ENCODE measurements at regions not wholly inside any gene's neighbourhood (a gene's known extent, or its start where the extent isn't known, plus 50 kb on each side); places are given as distances from the start of the nearest gene placed in this dataset.

GRCh38 chr5:136636001-136636400, 270.7 kb upstream of the TRPC7 start:
- Mint-ChIP-seq H3K4me3 (no peak overlapping the region), H3K27ac (no peak overlapping the region), H3K27me3 (no peaks in the 10 kb centered on the region), H3K9me3 (peaks cover 3% of the 10 kb centered on the region), H3K36me3 (no peaks in the 10 kb centered on the region), H3K4me1 (ENCODE audit: low read depth in 2 of 2) (no peaks in the 10 kb centered on the region)
- ATAC-seq (no peak), DNase-seq (ENCODE audit: low spot score) (no peak)

- Mint-ChIP-seq H3K4me1 (ENCODE audit: low read depth in 2 of 2) (no peaks in the 10 kb centered on the region), H3K27me3 (no peaks in the 10 kb centered on the region), H3K4me3 (no peak overlapping the region), H3K36me3 (no peaks in the 10 kb centered on the region), H3K27ac (no peak overlapping the region), H3K9me3 (peaks cover 7% of the 10 kb centered on the region)
- DNase-seq (ENCODE audit: low spot score) (no peak), ATAC-seq (no peak)
These were observed 265.8 kb upstream of the TRPC7 start for GRCh38 chr5:136631186-136631585.

- peak in 1 of 2 donors; percentile 48 for ATAC-seq
- H3K4me1 Mint-ChIP-seq (ENCODE audit: low read depth in 2 of 2): no peaks in the 10 kb centered on the region
- no peaks in the 10 kb centered on the region for H3K27me3 Mint-ChIP-seq
- peaks cover 7% of the 10 kb centered on the region for H3K9me3 Mint-ChIP-seq
- no peak overlapping the region for H3K27ac Mint-ChIP-seq
- DNase-seq (ENCODE audit: low spot score): no peak
- H3K36me3 Mint-ChIP-seq: no peaks in the 10 kb centered on the region
- no peak overlapping the region for H3K4me3 Mint-ChIP-seq
These were observed 263.9 kb upstream of the TRPC7 start for GRCh38 chr5:136629125-136629792.

DNA sequence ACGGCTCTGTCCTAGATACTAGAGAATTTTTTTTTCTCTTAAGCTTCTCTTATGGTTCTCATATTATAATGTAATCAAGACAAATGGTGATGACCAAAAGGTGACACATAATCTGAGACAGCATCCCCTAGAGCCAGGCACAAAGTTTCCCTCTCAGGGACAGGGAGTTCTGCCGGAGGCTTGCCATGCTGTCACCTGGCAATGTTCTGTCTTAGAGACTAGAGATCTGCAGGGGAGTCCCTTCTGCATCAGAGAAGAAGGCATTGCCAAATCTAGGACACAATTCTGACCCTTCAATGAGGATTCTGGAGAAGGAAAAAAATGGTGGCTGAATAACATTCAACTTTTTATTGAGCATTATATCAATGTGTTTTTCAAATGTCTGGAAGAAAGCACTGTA, 261.2 kb upstream of the TRPC7 start:
- no peaks in the 10 kb centered on the region for H3K4me1 Mint-ChIP-seq (ENCODE audit: low read depth in 2 of 2)
- no peak for ATAC-seq
- H3K27me3 Mint-ChIP-seq: no peaks in the 10 kb centered on the region
- H3K36me3 Mint-ChIP-seq: no peaks in the 10 kb centered on the region
- no peak for DNase-seq (ENCODE audit: low spot score)
- no peak overlapping the region for H3K27ac Mint-ChIP-seq
- peaks cover 11% of the 10 kb centered on the region for H3K9me3 Mint-ChIP-seq
- no peak overlapping the region for H3K4me3 Mint-ChIP-seq

GRCh38 chr5:136622747-136623146, 257.4 kb upstream of the TRPC7 start:
- no peak for DNase-seq (ENCODE audit: low spot score)
- Mint-ChIP-seq H3K27me3 (no peaks in the 10 kb centered on the region), H3K4me1 (ENCODE audit: low read depth in 2 of 2) (no peaks in the 10 kb centered on the region), H3K4me3 (no peak overlapping the region), H3K36me3 (no peaks in the 10 kb centered on the region), H3K27ac (no peak overlapping the region), H3K9me3 (peaks cover 5% of the 10 kb centered on the region)
- no peak for ATAC-seq

DNA sequence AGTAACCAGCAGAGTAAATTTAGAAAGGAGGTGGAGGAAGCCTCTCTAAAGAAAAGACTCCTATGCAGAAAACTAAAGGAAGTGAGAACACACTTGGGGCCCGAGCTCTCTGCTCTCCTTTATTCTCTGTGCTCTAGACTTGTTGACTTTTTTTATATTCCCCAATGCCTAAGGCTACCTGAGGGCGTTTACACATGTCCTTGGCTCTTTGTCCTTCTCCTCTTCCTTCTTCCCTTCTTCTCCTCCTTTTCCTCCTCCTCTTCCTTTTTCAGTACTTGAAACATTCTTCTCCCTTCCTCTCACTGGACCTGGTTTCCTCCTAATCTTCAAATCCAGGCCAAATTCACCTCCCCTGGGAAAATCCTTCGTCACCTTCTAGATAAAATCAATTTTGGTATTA, 256.4 kb upstream of the TRPC7 start:
- no peaks in the 10 kb centered on the region for H3K36me3 Mint-ChIP-seq
- peaks cover 4% of the 10 kb centered on the region for H3K9me3 Mint-ChIP-seq
- ATAC-seq (no peak), DNase-seq (ENCODE audit: low spot score) (no peak)
- no peak overlapping the region for H3K27ac Mint-ChIP-seq
- H3K27me3 Mint-ChIP-seq: no peaks in the 10 kb centered on the region
- no peak overlapping the region for H3K4me3 Mint-ChIP-seq
- no peaks in the 10 kb centered on the region for H3K4me1 Mint-ChIP-seq (ENCODE audit: low read depth in 2 of 2)

DNA sequence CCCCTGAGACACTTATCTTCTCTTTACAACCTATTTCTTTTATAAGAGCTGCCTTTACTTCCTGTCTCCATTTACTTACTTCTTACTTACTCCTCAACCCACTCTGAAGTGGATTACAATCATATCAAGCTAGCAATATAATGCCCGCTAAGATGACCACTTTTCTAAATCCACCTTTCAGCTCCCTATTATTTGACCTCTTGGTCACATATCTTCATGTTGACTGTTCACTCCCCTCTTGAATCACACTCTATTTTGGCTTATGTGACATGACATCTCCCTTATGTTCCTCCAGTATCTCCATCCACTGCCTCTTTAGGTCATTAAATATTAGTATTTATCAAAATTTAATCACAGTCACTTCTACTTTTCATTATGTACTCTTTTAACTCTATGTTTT, 255.3 kb upstream of the TRPC7 start:
- no peak for ATAC-seq
- peaks cover 4% of the 10 kb centered on the region for H3K9me3 Mint-ChIP-seq

GRCh38 chr5:136620016-136620419, 254.7 kb upstream of the TRPC7 start:
- no peak for DNase-seq (ENCODE audit: low spot score)
- no peak overlapping the region for H3K27ac Mint-ChIP-seq
- no peaks in the 10 kb centered on the region for H3K27me3 Mint-ChIP-seq
- no peaks in the 10 kb centered on the region for H3K4me1 Mint-ChIP-seq (ENCODE audit: low read depth in 2 of 2)
- no peaks in the 10 kb centered on the region for H3K36me3 Mint-ChIP-seq
- H3K9me3 Mint-ChIP-seq: peaks cover 4% of the 10 kb centered on the region
- peak in 1 of 2 donors; percentile 58 for ATAC-seq
- no peak overlapping the region for H3K4me3 Mint-ChIP-seq

More for the DNA sequence above, 255.3 kb upstream of the TRPC7 start:
- Mint-ChIP-seq H3K27me3 (no peaks in the 10 kb centered on the region), H3K4me1 (ENCODE audit: low read depth in 2 of 2) (no peaks in the 10 kb centered on the region), H3K27ac (no peak overlapping the region), H3K36me3 (no peaks in the 10 kb centered on the region), H3K4me3 (no peak overlapping the region)
- DNase-seq (ENCODE audit: low spot score): no peak

DNA sequence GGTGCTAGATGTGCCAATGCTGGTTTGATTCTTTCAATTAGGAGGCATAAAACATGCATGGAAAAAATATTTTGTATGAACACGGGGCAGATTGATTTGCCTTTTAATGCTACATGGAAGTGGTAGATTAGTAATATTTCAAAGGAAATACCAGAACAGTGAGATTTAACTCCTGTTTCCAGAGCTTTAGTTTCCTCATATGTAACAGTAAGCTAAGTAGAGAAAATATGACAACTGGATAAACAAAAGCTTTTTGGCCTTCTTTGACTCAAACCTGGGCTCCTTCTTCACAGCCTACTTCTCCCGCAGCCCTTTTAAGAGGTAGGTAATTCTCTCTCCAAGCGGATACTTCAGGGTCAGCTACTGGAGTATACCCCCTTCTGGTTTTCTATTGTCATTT, 254.2 kb upstream of the TRPC7 start:
- no peaks in the 10 kb centered on the region for H3K4me1 Mint-ChIP-seq (ENCODE audit: low read depth in 2 of 2)
- peaks cover 4% of the 10 kb centered on the region for H3K9me3 Mint-ChIP-seq
- no peaks in the 10 kb centered on the region for H3K36me3 Mint-ChIP-seq
- ATAC-seq: no peak
- no peak overlapping the region for H3K27ac Mint-ChIP-seq
- no peaks in the 10 kb centered on the region for H3K27me3 Mint-ChIP-seq
- no peak overlapping the region for H3K4me3 Mint-ChIP-seq
- no peak for DNase-seq (ENCODE audit: low spot score)

- Mint-ChIP-seq H3K4me1 (ENCODE audit: low read depth in 2 of 2) (no peaks in the 10 kb centered on the region), H3K27ac (no peak overlapping the region), H3K9me3 (peaks cover 4% of the 10 kb centered on the region), H3K27me3 (no peaks in the 10 kb centered on the region), H3K36me3 (no peaks in the 10 kb centered on the region), H3K4me3 (no peak overlapping the region)
- ATAC-seq (no peak), DNase-seq (ENCODE audit: low spot score) (no peak)
These were observed 250.1 kb upstream of the TRPC7 start for GRCh38 chr5:136615251-136616119.

- ATAC-seq (no peak), DNase-seq (ENCODE audit: low spot score) (no peak)
- Mint-ChIP-seq H3K4me1 (ENCODE audit: low read depth in 2 of 2) (no peaks in the 10 kb centered on the region), H3K27me3 (no peaks in the 10 kb centered on the region), H3K4me3 (no peak overlapping the region), H3K36me3 (no peaks in the 10 kb centered on the region), H3K27ac (no peak overlapping the region), H3K9me3 (peaks cover 4% of the 10 kb centered on the region)
These were observed 247.9 kb upstream of the TRPC7 start for GRCh38 chr5:136613230-136613629.

DNA sequence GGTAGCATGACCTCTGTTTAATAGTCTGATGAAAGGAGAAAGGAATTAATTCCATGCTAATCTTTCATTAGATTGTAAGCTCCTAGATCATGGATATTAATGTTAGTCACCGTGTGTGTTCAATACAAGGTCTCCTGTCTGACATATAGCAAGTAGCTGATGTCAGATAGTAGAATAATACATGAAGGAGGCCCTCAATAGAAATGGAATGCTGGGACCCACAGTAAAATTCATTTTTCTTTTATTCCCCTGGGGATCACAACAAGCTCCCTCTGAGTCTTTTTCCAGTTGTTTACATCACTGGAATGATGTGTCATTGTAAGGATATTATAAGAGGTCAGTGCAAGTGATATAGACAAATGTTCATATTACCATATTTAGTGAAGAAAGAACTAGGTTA, 240.3 kb upstream of the TRPC7 start:
- H3K4me1 Mint-ChIP-seq (ENCODE audit: low read depth in 2 of 2): no peaks in the 10 kb centered on the region
- no peak overlapping the region for H3K27ac Mint-ChIP-seq
- ATAC-seq: no peak
- no peak for DNase-seq (ENCODE audit: low spot score)
- peaks cover 7% of the 10 kb centered on the region for H3K36me3 Mint-ChIP-seq
- H3K27me3 Mint-ChIP-seq: no peaks in the 10 kb centered on the region
- no peak overlapping the region for H3K4me3 Mint-ChIP-seq
- H3K9me3 Mint-ChIP-seq: peaks cover 9% of the 10 kb centered on the region

- DNase-seq (ENCODE audit: low spot score) (no peak), ATAC-seq (no peak)
- Mint-ChIP-seq H3K4me1 (ENCODE audit: low read depth in 2 of 2) (no peaks in the 10 kb centered on the region), H3K9me3 (peaks cover 28% of the 10 kb centered on the region), H3K4me3 (no peak overlapping the region), H3K27ac (no peak overlapping the region), H3K36me3 (peaks cover 12% of the 10 kb centered on the region), H3K27me3 (no peaks in the 10 kb centered on the region)
These were observed 235.0 kb upstream of the TRPC7 start for GRCh38 chr5:136600306-136600705.

- ATAC-seq (no peak), DNase-seq (ENCODE audit: low spot score) (no peak)
- Mint-ChIP-seq H3K36me3 (peaks cover 12% of the 10 kb centered on the region), H3K27me3 (no peaks in the 10 kb centered on the region), H3K4me3 (no peak overlapping the region), H3K9me3 (peaks cover 28% of the 10 kb centered on the region), H3K4me1 (ENCODE audit: low read depth in 2 of 2) (no peaks in the 10 kb centered on the region), H3K27ac (no peak overlapping the region)
These were observed 233.6 kb upstream of the TRPC7 start for GRCh38 chr5:136598802-136599404.
